Neural cell (in vitro differentiated cells): ENCODE measurements at regions not wholly inside any gene's neighbourhood (a gene's known extent, or its start where the extent isn't known, plus 50 kb on each side); places are given as distances from the start of the nearest gene placed in this dataset.

Experiments used
- H2AFZ ChIP-seq: fragments of 200-600, 300-800 bp; sonication (generic), shearing (Covaris generic); 2 replicates; pipeline ENCODE4 v1.6.0; 2014; ENCODE audit warnings: low read depth, mild to moderate bottlenecking, antibody characterized with exemption, low read length, moderate library complexity
- H3F3A ChIP-seq: fragments of 200-600 bp; shearing (Covaris generic); 2 replicates; pipeline ENCODE4 v1.6.1; 2016; ENCODE audit warnings: mild to moderate bottlenecking, moderate library complexity, mixed read lengths, antibody characterized with exemption, low read length; ENCODE audit not compliant: insufficient read depth, poor library complexity, severe bottlenecking
- H3K27ac ChIP-seq: fragments of 200-600, 300-800 bp; sonication (generic), shearing (Covaris generic); 2 replicates; pipeline ENCODE4 v1.5.1; 2014; ENCODE audit warnings: mild to moderate bottlenecking, low read length, moderate library complexity
- H3K27me3 ChIP-seq: fragments of 300-800, 200-600 bp; sonication (generic), shearing (Covaris generic); 2 replicates; pipeline ENCODE4 v1.6.0; 2014; ENCODE audit warnings: mild to moderate bottlenecking, low read depth, low read length, moderate library complexity; ENCODE audit not compliant: insufficient read depth
- H3K36me3 ChIP-seq: fragments of 300-800, 200-600 bp; sonication (generic), shearing (Covaris generic); 2 replicates; pipeline ENCODE4 v1.5.1; 2014; ENCODE audit warnings: mild to moderate bottlenecking, antibody characterized with exemption, low read length, moderate library complexity; ENCODE audit not compliant: insufficient read depth
- H3K4me2 ChIP-seq: fragments of 300-800, 200-600 bp; sonication (generic), shearing (Covaris generic); 2 replicates; pipeline ENCODE4 v1.6.0; 2014; ENCODE audit warnings: mild to moderate bottlenecking, low read length
- H3K4me3 ChIP-seq: fragments of 300-800, 200-600 bp; sonication (generic), shearing (Covaris generic); 2 replicates; pipeline ENCODE4 v1.5.1; 2014; ENCODE audit warnings: mild to moderate bottlenecking, low read length, moderate library complexity
- H3K79me2 ChIP-seq: fragments of 200-600 bp; shearing (Covaris generic); replicated peaks from 2 replicates; pipeline ENCODE4 v1.6.0; 2014; ENCODE audit warnings: mild to moderate bottlenecking, low read length, moderate library complexity; ENCODE audit not compliant: insufficient read depth
- H3K9ac ChIP-seq: fragments of 300-800, 200-600 bp; sonication (generic), shearing (Covaris generic); 2 replicates; pipeline ENCODE4 v1.6.1; 2016; ENCODE audit warnings: mild to moderate bottlenecking, low read length, mixed read lengths
- H3K9me2 ChIP-seq: fragments of 200-600 bp; shearing (Covaris generic); 2 replicates; pipeline ENCODE4 v1.6.1; 2016; ENCODE audit warnings: mild to moderate bottlenecking, low read length, mixed read lengths; ENCODE audit not compliant: insufficient read depth
- H3K9me3 ChIP-seq: fragments of 200-600, 300-800 bp; sonication (generic), shearing (Covaris generic); 2 replicates; pipeline ENCODE4 v1.6.1; 2016; ENCODE audit warnings: mild to moderate bottlenecking, mixed run types, low read length, moderate library complexity, mixed read lengths
- H4K20me1 ChIP-seq: fragments of 200-600 bp; shearing (Covaris generic); 2 replicates; pipeline ENCODE4 v1.6.1; 2016; ENCODE audit warnings: mild to moderate bottlenecking, mixed run types; ENCODE audit not compliant: insufficient read depth
- EP300 ChIP-seq: fragments of 450-650 bp; conservative IDR thresholded peaks from 2 replicates; pipeline ENCODE4 v1.6.1; 2014; ENCODE audit warnings: antibody characterized with exemption, mild to moderate bottlenecking, moderate library complexity; ENCODE audit not compliant: poor library complexity, severe bottlenecking
- EZH2 ChIP-seq: fragments of 200-600, 300-800 bp; shearing (Covaris generic), sonication (generic); IDR thresholded peaks from 2 replicates; pipeline ENCODE4 v1.6.1; 2014; ENCODE audit warnings: antibody characterized with exemption, low read length, borderline replicate concordance, mild to moderate bottlenecking; ENCODE audit not compliant: insufficient read depth, poor library complexity, severe bottlenecking
- MXI1 ChIP-seq: fragments of 450-650 bp; conservative IDR thresholded peaks from 2 replicates; pipeline ENCODE4 v1.6.1; 2014; ENCODE audit warnings: antibody characterized with exemption, mild to moderate bottlenecking; ENCODE audit not compliant: poor library complexity, severe bottlenecking
- POLR2AphosphoS5 ChIP-seq: IDR thresholded peaks from 2 replicates; pipeline ENCODE4 v1.6.1; 2012
- RAD21 ChIP-seq: fragments of 450-650 bp; conservative IDR thresholded peaks from 2 replicates; pipeline ENCODE4 v1.6.1; 2014; ENCODE audit warnings: antibody characterized with exemption, mild to moderate bottlenecking, moderate library complexity
- SMC3 ChIP-seq: fragments of 450-650 bp; conservative IDR thresholded peaks from 2 replicates; pipeline ENCODE4 v1.6.1; 2014; ENCODE audit warnings: antibody characterized with exemption, mild to moderate bottlenecking, moderate library complexity; ENCODE audit not compliant: poor library complexity
- TAF1 ChIP-seq: IDR thresholded peaks from 2 replicates; pipeline ENCODE4 v1.6.1; 2012; ENCODE audit warnings: low read depth
- TF ChIP-seq, protein P1 (sequence below): IDR thresholded peaks from 2 replicates; pipeline ENCODE4 v1.6.1; 2012; ENCODE audit warnings: borderline replicate concordance
- TF ChIP-seq, protein P2 (sequence below): fragments of 450-650 bp; IDR thresholded peaks from 2 replicates; pipeline ENCODE4 v1.5.1; 2014; ENCODE audit warnings: antibody characterized with exemption, mild to moderate bottlenecking, moderate library complexity; ENCODE audit not compliant: poor library complexity, severe bottlenecking

DNA sequence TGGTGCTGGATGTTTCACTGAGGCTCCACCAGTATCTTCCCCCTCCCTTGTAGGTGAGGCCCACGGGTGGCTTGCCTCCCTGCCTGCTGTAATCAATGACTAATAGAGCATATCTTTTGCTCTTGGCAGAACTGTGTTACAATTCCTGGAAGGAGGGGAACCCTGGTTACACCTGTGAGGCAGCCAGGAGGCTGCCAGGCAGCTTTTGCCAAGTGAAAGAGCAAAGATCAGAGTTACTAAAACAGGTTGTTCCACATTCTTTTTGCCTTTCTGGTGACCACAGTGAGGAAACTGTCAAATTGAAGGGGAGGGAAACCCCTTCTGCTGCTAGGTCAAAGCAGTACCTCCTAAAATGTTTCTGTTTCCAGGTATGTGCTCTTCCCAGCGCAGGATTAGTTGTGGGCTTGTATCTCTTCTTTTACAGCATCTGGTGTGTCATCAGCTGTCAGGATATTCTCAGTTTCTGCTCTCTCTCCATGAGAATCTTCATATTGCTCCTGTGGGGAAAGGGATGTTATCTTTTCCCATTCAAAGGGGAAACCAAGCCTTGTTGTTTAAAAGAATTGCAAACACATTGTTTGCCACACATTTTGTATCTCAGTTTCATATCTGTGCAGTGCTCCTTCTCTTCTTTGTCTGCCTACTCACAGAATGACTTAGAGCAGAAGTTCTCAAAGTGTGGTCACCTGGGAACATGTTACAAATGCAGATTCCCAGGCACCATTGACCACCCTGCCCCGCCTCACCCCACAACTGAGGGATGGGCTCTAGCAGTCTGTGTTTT, 137.4 kb upstream of the UMPS start:
- no peaks in the 10 kb centered on the region for H4K20me1 ChIP-seq
- no peaks in the 10 kb centered on the region for H3F3A ChIP-seq
- no peaks in the 10 kb centered on the region for H3K9me3 ChIP-seq
- no peaks in the 10 kb centered on the region for H3K79me2 ChIP-seq
- no peaks in the 10 kb centered on the region for H3K27me3 ChIP-seq
- no peak overlapping the region for H3K27ac ChIP-seq
- H3K4me3 ChIP-seq = no peak overlapping the region
- no peaks in the 10 kb centered on the region for H3K36me3 ChIP-seq
- no peak overlapping the region for H3K9ac ChIP-seq
- H2AFZ ChIP-seq = no peak overlapping the region
- TF ChIP-seq, protein P1, sequence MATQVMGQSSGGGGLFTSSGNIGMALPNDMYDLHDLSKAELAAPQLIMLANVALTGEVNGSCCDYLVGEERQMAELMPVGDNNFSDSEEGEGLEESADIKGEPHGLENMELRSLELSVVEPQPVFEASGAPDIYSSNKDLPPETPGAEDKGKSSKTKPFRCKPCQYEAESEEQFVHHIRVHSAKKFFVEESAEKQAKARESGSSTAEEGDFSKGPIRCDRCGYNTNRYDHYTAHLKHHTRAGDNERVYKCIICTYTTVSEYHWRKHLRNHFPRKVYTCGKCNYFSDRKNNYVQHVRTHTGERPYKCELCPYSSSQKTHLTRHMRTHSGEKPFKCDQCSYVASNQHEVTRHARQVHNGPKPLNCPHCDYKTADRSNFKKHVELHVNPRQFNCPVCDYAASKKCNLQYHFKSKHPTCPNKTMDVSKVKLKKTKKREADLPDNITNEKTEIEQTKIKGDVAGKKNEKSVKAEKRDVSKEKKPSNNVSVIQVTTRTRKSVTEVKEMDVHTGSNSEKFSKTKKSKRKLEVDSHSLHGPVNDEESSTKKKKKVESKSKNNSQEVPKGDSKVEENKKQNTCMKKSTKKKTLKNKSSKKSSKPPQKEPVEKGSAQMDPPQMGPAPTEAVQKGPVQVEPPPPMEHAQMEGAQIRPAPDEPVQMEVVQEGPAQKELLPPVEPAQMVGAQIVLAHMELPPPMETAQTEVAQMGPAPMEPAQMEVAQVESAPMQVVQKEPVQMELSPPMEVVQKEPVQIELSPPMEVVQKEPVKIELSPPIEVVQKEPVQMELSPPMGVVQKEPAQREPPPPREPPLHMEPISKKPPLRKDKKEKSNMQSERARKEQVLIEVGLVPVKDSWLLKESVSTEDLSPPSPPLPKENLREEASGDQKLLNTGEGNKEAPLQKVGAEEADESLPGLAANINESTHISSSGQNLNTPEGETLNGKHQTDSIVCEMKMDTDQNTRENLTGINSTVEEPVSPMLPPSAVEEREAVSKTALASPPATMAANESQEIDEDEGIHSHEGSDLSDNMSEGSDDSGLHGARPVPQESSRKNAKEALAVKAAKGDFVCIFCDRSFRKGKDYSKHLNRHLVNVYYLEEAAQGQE = no peak
- TF ChIP-seq RAD21 = no peak
- no peak for TF ChIP-seq SMC3
- no peak for TF ChIP-seq EZH2
- TF ChIP-seq POLR2AphosphoS5 = no peak
- TF ChIP-seq TAF1 = no peak
- no peak for TF ChIP-seq EP300
- TF ChIP-seq MXI1 = no peak
- TF ChIP-seq, protein P2, sequence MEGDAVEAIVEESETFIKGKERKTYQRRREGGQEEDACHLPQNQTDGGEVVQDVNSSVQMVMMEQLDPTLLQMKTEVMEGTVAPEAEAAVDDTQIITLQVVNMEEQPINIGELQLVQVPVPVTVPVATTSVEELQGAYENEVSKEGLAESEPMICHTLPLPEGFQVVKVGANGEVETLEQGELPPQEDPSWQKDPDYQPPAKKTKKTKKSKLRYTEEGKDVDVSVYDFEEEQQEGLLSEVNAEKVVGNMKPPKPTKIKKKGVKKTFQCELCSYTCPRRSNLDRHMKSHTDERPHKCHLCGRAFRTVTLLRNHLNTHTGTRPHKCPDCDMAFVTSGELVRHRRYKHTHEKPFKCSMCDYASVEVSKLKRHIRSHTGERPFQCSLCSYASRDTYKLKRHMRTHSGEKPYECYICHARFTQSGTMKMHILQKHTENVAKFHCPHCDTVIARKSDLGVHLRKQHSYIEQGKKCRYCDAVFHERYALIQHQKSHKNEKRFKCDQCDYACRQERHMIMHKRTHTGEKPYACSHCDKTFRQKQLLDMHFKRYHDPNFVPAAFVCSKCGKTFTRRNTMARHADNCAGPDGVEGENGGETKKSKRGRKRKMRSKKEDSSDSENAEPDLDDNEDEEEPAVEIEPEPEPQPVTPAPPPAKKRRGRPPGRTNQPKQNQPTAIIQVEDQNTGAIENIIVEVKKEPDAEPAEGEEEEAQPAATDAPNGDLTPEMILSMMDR = no peak
- H3K4me2 ChIP-seq = no peak overlapping the region
- H3K9me2 ChIP-seq = no peaks in the 10 kb centered on the region

DNA sequence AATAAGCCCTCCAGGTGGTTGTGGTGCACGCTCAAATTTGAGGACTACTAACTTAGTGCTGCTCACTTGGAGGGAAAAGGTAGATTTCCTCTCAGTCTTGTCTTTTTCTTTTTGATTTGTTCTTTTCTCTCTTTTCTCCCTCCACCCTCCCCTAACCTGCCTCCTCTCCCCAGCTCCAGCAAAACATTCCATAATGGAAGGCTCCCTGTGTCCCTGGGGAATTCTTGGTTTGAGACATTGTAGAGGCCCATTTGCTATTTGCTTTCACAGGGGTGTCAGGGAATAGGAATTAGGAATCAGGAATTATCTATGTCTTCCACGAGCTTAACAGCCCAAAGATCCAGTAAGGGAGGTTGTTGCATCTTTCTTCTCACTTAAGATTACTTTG, 136.8 kb upstream of the UMPS start:
- Histone ChIP-seq H3K4me3 (no peak overlapping the region), H3K27ac (no peak overlapping the region), H3K9ac (no peak overlapping the region), H3K9me3 (no peaks in the 10 kb centered on the region), H4K20me1 (no peaks in the 10 kb centered on the region), H3K36me3 (no peaks in the 10 kb centered on the region), H3K27me3 (no peaks in the 10 kb centered on the region), H2AFZ (no peak overlapping the region), H3K9me2 (no peaks in the 10 kb centered on the region), H3K4me2 (no peak overlapping the region), H3K79me2 (no peaks in the 10 kb centered on the region), H3F3A (no peaks in the 10 kb centered on the region)
- no peak for TF ChIP-seq TAF1
- no peak for TF ChIP-seq MXI1
- TF ChIP-seq, protein P1 = no peak
- TF ChIP-seq POLR2AphosphoS5 = no peak
- TF ChIP-seq SMC3 = no peak
- TF ChIP-seq EZH2 = no peak
- TF ChIP-seq, protein P2 = no peak
- TF ChIP-seq RAD21 = no peak
